HCT116 (cell line): ENCODE measurements at regions not wholly inside any gene's neighbourhood (a gene's known extent, or its start where the extent isn't known, plus 50 kb on each side); places are given as distances from the start of the nearest gene placed in this dataset.

Experiments used
- ATAC-seq: fragments of 200-7000 bp; cut with Tn5 transposase; 2 replicates; pipeline ENCODE4 v1.9.1; 2020; ENCODE audit warnings: mild to moderate bottlenecking, moderate library complexity
- BruUV-seq: library from RNA; stranded (reverse); fragments of 400-500 nt; replicated peaks from 2 replicates; lab custom pipeline; 2021; lab: Mats Ljungman, UMichigan
- CTCF ChIA-PET: fragments of 300-600 bp; sonication (Branson Sonifier 250); formaldehyde crosslinking; loops from one replicate; lab custom pipeline; 2021; ENCODE audit warnings: antibody characterized with exemption; lab: Charles Lee
- POLR2A ChIA-PET: fragments of 300-600, 350-600 bp; sonication (Branson Sonifier 250); formaldehyde crosslinking; loops from one replicate; lab custom pipeline; 2021; ENCODE audit warnings: antibody characterized with exemption; lab: Charles Lee
- RAD21 ChIA-PET, 2 experiments: fragments of 300-600 bp; sonication (Branson Sonifier 250); formaldehyde crosslinking; loops; one replicate each; lab custom pipeline; 2023; ENCODE audit warnings: low total read pairs in 2 of 2; ENCODE audit not compliant: uncharacterized antibody in 2 of 2, unreplicated experiment in 2 of 2, low non-redundant PET in 1 of 2; lab: Charles Lee
- DNase-seq: peaks from one replicate; pipeline ENCODE4 v3.0.0-alpha.2; 2010; ENCODE audit warnings: low read depth, low spot score
- H2AFZ ChIP-seq: fragments of 200-600 bp; shearing (Covaris generic), sonication (generic); 2 replicates; pipeline ENCODE4 v1.6.1; 2017; ENCODE audit warnings: low read depth, mixed run types, mixed read lengths, antibody characterized with exemption, low read length; ENCODE audit not compliant: poor library complexity, severe bottlenecking
- H3K27ac ChIP-seq: 2 replicates; pipeline ENCODE4 v1.5.1; 2012; ENCODE audit warnings: low read depth, low read length
- H3K27me3 ChIP-seq: fragments of 200-600 bp; sonication (generic); 2 replicates; pipeline ENCODE4 v1.6.1; 2016; ENCODE audit warnings: mixed run types, low read length, mixed read lengths; ENCODE audit not compliant: insufficient read depth
- H3K36me3 ChIP-seq, 2 experiments: fragments of 200-500 bp in 1 of 2; fragments of 200-600 bp in 1 of 2; sonication (Bioruptor generic) in 1 of 2; sonication (generic) in 1 of 2; 2 replicates each; pipeline versions ENCODE4 v1.5.1 to v1.6.1; 2014 to 2016; ENCODE audit warnings: low read length in 2 of 2, inconsistent platforms in 1 of 2, mixed read lengths in 1 of 2, mixed run types in 1 of 2; ENCODE audit not compliant: insufficient read depth in 2 of 2, control insufficient read depth in 1 of 2
- H3K4me1 ChIP-seq, 2 experiments: fragments of 200-600 bp in 1 of 2; sonication (generic) in 1 of 2; 2 replicates each; pipeline versions ENCODE4 v1.5.1 to v1.6.1; 2012 to 2017; ENCODE audit warnings: low read length in 2 of 2, inconsistent platforms in 1 of 2, mild to moderate bottlenecking in 1 of 2, mixed read lengths in 1 of 2, mixed run types in 1 of 2, moderate library complexity in 1 of 2; ENCODE audit not compliant: insufficient read depth in 2 of 2, control insufficient read depth in 1 of 2
- H3K4me2 ChIP-seq: fragments of 200-600 bp; sonication (generic); 2 replicates; pipeline ENCODE4 v1.6.1; 2017; ENCODE audit warnings: mixed run types, low read length, mixed read lengths
- H3K4me3 ChIP-seq, 2 experiments: fragments of 200-600 bp in 1 of 2; sonication (generic) in 1 of 2; replicated peaks in 1 of 2; 2 replicates each; pipeline ENCODE4 v1.5.1; 2011 to 2016; ENCODE audit warnings: low read length in 2 of 2, control low read depth in 1 of 2, low read depth in 1 of 2, mild to moderate bottlenecking in 1 of 2, mixed read lengths in 1 of 2, mixed run types in 1 of 2
- H3K79me2 ChIP-seq: fragments of 200-600 bp; sonication (generic); 2 replicates; pipeline ENCODE4 v1.6.1; 2017; ENCODE audit warnings: mild to moderate bottlenecking, mixed run types, low read length, moderate library complexity, mixed read lengths; ENCODE audit not compliant: insufficient read depth
- H3K9ac ChIP-seq: fragments of 200-600 bp; sonication (generic); 2 replicates; pipeline ENCODE4 v1.6.1; 2016; ENCODE audit warnings: low read length, mixed read lengths
- H3K9me2 ChIP-seq: fragments of 200-600 bp; sonication (generic), shearing (Covaris generic); 2 replicates; pipeline ENCODE4 v1.6.1; 2017; ENCODE audit warnings: mixed run types, mild to moderate bottlenecking, moderate library complexity; ENCODE audit not compliant: insufficient read depth
- H3K9me3 ChIP-seq, 2 experiments: fragments of 200-500 bp in 1 of 2; fragments of 200-600 bp in 1 of 2; sonication (Bioruptor generic) in 1 of 2; sonication (generic) in 1 of 2; 2 replicates each; pipeline ENCODE4 v1.6.1; 2014 to 2017; ENCODE audit warnings: low read length in 2 of 2, mixed read lengths in 2 of 2, inconsistent platforms in 1 of 2, low read depth in 1 of 2, mild to moderate bottlenecking in 1 of 2, mixed run types in 1 of 2, moderate library complexity in 1 of 2; ENCODE audit not compliant: control insufficient read depth in 1 of 2, insufficient read depth in 1 of 2
- H4K20me1 ChIP-seq: fragments of 200-600 bp; sonication (generic), shearing (Covaris generic); 2 replicates; pipeline ENCODE4 v1.6.1; 2017; ENCODE audit warnings: mixed run types, mild to moderate bottlenecking, moderate library complexity; ENCODE audit not compliant: insufficient read depth
- EZH2 ChIP-seq: fragments of 200-600 bp; sonication (generic); IDR thresholded peaks from 2 replicates; pipeline ENCODE4 v1.6.1; 2017; ENCODE audit warnings: antibody characterized with exemption, mixed run types
- FOSL1 ChIP-seq: IDR thresholded peaks from 2 replicates; pipeline ENCODE4 v1.6.1; 2012; ENCODE audit warnings: low read depth
- POLR2A ChIP-seq: IDR thresholded peaks from 2 replicates; pipeline ENCODE4 v1.7.0; 2011; ENCODE audit warnings: borderline replicate concordance; ENCODE audit not compliant: insufficient read depth, insufficient read length; ENCODE audit errors: extremely low read depth
- RAD21 ChIP-seq: IDR thresholded peaks from 2 replicates; pipeline ENCODE4 v1.6.1; 2012; ENCODE audit warnings: low read depth, mild to moderate bottlenecking
- ZBTB33 ChIP-seq: IDR thresholded peaks from 2 replicates; pipeline ENCODE4 v1.6.1; 2011; ENCODE audit warnings: mild to moderate bottlenecking, low read length, moderate library complexity; ENCODE audit not compliant: insufficient replicate concordance; ENCODE audit errors: extremely low read depth
- intact Hi-C: fragments of 100-400 bp; cut with micrococcal nuclease; formaldehyde crosslinking; loops from 2 replicates; pipeline ENCODE4 v1.10.0; 2022

DNA sequence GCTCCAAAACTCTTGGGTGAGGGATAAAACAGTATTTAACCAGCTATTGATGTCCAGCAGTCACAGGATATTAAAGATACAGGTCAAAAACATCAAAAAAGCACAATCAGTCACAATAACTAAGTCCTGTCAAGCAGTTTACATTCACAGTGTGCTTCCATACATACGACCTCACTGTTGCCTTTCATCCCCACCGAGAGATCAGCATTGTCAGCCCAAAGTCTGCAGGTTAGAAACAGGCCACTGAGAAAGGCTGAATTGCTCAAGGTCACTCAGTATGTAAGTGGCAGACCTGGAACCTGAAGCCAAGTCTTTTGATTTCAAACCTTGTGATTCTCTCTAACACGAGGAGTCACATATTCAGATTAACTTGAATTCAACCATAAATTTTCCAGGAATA lies 124.9 kb downstream of the GXYLT1 start:
- H3K9me3 ChIP-seq, result no peaks in the 10 kb centered on the region
- no peak for TF ChIP-seq POLR2A
- TF ChIP-seq RAD21, result no peak
- no peak for TF ChIP-seq ZBTB33
- no peak for TF ChIP-seq FOSL1
- TF ChIP-seq, all 23 proteins: peak for 0
- H3K4me1 ChIP-seq, result peaks cover 0 to 3% of the 10 kb centered on the region in 2 experiments; a peak in 1 of 4 replicates
- no peaks in the 10 kb centered on the region for H3K9me2 ChIP-seq
- ChIA-PET POLR2A (no interaction called here), RAD21 (no interaction called here), CTCF (no interaction called here)
- no peak for ATAC-seq
- no peak overlapping the region for H2AFZ ChIP-seq
- no peak overlapping the region for H3K4me2 ChIP-seq
- no peak overlapping the region for H3K9ac ChIP-seq
- no peak for DNase-seq
- no peak overlapping the region for H3K4me3 ChIP-seq
- BruUV-seq, result no TSS peak
- no peaks in the 10 kb centered on the region for H3K36me3 ChIP-seq
- no peaks in the 10 kb centered on the region for H3K27me3 ChIP-seq
- no peaks in the 10 kb centered on the region for H3K79me2 ChIP-seq
- H4K20me1 ChIP-seq, result no peaks in the 10 kb centered on the region
- no peak overlapping the region for H3K27ac ChIP-seq
- intact Hi-C loops, result no loop called here

DNA sequence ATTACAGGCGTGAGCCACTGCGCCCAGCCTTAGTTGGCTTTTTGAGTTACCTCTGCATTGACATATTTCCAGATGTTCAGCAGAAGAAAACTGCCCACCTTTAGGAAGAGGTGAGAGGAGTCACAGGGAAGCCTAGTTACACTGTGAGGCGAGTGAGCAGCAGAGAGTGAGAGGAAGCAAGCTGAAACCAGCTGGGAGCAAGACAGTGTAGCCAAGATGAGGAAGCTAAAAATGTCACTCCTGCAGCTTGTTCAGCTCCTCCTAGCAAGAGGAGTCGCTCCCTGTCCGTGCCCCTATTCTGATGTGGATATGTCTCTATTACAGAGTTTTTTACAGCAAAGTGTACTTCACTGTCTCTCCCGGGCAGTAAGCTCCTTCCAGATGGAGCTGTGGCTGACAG lies 127.6 kb downstream of the GXYLT1 start:
- no peak overlapping the region for H3K27ac ChIP-seq
- H3K9me2 ChIP-seq, result no peaks in the 10 kb centered on the region
- H3K27me3 ChIP-seq, result no peaks in the 10 kb centered on the region
- H2AFZ ChIP-seq, result no peak overlapping the region
- no peak for ATAC-seq
- H3K4me1 ChIP-seq, result no peaks in the 10 kb centered on the region
- DNase-seq, result no peak
- no peaks in the 10 kb centered on the region for H3K79me2 ChIP-seq
- RAD21 ChIA-PET, result no interaction called here
- no peaks in the 10 kb centered on the region for H4K20me1 ChIP-seq
- no peak overlapping the region for H3K9ac ChIP-seq
- CTCF ChIA-PET, result no interaction called here
- H3K4me3 ChIP-seq, result no peak overlapping the region
- TF ChIP-seq EZH2, result no peak
- H3K36me3 ChIP-seq, result no peaks in the 10 kb centered on the region
- intact Hi-C loops, result no loop called here
- H3K4me2 ChIP-seq, result no peak overlapping the region
- no TSS peak for BruUV-seq
- no peaks in the 10 kb centered on the region for H3K9me3 ChIP-seq
- POLR2A ChIA-PET, result no interaction called here
